ENCODE measurements at regions not wholly inside any gene's neighbourhood (a gene's known extent, or its start where the extent isn't known, plus 50 kb on each side); places are given as distances from the start of the nearest gene placed in this dataset.

- Histone ChIP-seq H3K4me1 (no peaks in the 10 kb centered on the region), H3K27ac (no peak overlapping the region), H3K9me3 (peaks cover 0 to 8% (median 0%) of the 10 kb centered on the region in 12 donors), H3K27me3 (peaks cover 0 to 9% (median 0%) of the 10 kb centered on the region in 9 donors), H3K36me3 (no peaks in the 10 kb centered on the region), H3K4me3 (no peak overlapping the region)
- ATAC-seq (no peak), DNase-seq (no peak)
- intact Hi-C loops (cut with DNase I) = no loop called here
- 81 to 90% (median 89%) methylated on average over 10 of the region's 10 CpGs for WGBS, 4 donors
- no peak for TF ChIP-seq POLR2A (IDR thresholded peaks at IDR 0.05)
- TF ChIP-seq CTCF (IDR thresholded peaks at IDR 0.05) = no peak
These were observed 93.0 kb downstream of the SLC35B3 start for GRCh38 chr6:8342241-8342819.

- H3K4me3 ChIP-seq = no peak overlapping the region
- DNase-seq (no peak), ATAC-seq (no peak)
- intact Hi-C loops (cut with DNase I) = no loop called here
- H3K27me3 ChIP-seq = peaks cover 0 to 3% (median 0%) of the 10 kb centered on the region in 9 donors
- H3K27ac ChIP-seq = no peak overlapping the region
- no peaks in the 10 kb centered on the region for H3K9me3 ChIP-seq
- no peaks in the 10 kb centered on the region for H3K4me1 ChIP-seq
- H3K36me3 ChIP-seq = no peaks in the 10 kb centered on the region
- WGBS, 4 donors = 46 to 52% (median 49%) methylated on average over 4 of the region's 4 CpGs
- no peak for TF ChIP-seq CTCF (IDR thresholded peaks at IDR 0.05)
- TF ChIP-seq POLR2A (IDR thresholded peaks at IDR 0.05) = no peak
These were observed 98.2 kb downstream of the SLC35B3 start for GRCh38 chr6:8337147-8337546.

DNA sequence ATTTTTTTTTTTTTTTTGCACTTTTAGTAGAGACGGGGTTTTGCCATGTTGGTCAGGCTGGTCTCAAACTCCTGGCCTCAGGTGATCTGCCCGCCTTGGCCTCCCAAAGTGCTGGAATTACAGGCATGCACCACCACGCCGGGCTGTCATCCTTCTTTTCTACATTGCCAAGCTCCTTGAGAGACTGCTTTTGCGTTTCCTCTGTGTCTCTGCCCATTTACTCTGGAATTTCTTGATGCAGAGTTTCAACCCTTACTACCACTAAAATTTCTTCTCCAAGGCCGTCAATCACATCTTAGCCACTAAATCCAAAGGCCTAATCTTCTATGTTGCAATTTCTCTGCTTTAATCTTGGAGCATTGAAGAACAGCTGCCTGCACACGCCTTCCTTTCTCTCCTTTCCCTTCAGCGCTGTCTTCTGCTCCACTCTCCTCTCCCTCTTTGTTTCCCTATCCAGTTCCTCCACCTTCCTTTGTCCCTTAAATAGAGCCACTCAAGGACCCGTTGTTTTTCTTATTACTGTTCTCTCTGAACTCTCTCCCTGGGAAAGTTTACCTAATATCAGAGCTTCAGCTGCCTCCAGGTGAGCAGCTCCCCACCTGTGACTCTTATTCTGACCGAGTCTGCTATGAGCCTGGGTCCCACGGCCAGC lies 98.8 kb downstream of the SLC35B3 start:
- Histone ChIP-seq H3K4me1 (no peaks in the 10 kb centered on the region), H3K27ac (no peak overlapping the region), H3K27me3 (no peaks in the 10 kb centered on the region), H3K36me3 (no peaks in the 10 kb centered on the region), H3K9me3 (no peaks in the 10 kb centered on the region), H3K4me3 (no peak overlapping the region)
- DNase-seq (no peak), ATAC-seq (no peak)
- intact Hi-C loops (cut with DNase I) = no loop called here
- no peak for TF ChIP-seq CTCF (IDR thresholded peaks at IDR 0.05)
- no peak for TF ChIP-seq POLR2A (IDR thresholded peaks at IDR 0.05)
- WGBS, 4 donors = 82 to 83% (median 83%) methylated on average over 11 of the region's 11 CpGs

GRCh38 chr6:8335896-8336295 lies 99.4 kb downstream of the SLC35B3 start:
- intact Hi-C loops (cut with DNase I) = no loop called here
- ATAC-seq (no peak), DNase-seq (no peak)
- 90 to 94% (median 93%) methylated on average over 7 of the region's 7 CpGs for WGBS, 4 donors
- Histone ChIP-seq H3K4me1 (no peaks in the 10 kb centered on the region), H3K36me3 (no peaks in the 10 kb centered on the region), H3K9me3 (no peaks in the 10 kb centered on the region), H3K27me3 (no peaks in the 10 kb centered on the region), H3K4me3 (no peak overlapping the region), H3K27ac (no peak overlapping the region)
- no peak for TF ChIP-seq POLR2A (IDR thresholded peaks at IDR 0.05)
- TF ChIP-seq CTCF (IDR thresholded peaks at IDR 0.05) = no peak
